ENCODE measurements at regions not wholly inside any gene's neighbourhood (a gene's known extent, or its start where the extent isn't known, plus 50 kb on each side); places are given as distances from the start of the nearest gene placed in this dataset.

DNA sequence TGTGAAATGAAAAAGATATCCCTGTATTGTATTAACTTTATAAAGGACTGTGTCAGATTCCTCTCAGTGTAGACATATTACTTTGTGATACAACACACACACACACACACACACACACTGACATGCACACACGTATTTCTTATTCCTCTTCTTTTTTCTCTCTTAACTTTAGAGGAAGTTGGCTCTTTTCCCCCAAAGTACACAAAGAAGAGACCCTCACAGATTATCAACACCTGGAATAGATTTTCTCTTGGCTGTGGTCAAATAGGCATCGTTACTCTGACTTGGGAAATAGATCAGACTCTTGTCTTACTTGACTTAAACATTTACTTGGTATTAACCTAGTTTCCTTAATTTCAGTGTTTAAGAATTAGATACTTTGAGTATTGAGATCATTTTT lies 792.8 kb downstream of the ADGRL2 start:
- TF ChIP-seq, protein P1, sequence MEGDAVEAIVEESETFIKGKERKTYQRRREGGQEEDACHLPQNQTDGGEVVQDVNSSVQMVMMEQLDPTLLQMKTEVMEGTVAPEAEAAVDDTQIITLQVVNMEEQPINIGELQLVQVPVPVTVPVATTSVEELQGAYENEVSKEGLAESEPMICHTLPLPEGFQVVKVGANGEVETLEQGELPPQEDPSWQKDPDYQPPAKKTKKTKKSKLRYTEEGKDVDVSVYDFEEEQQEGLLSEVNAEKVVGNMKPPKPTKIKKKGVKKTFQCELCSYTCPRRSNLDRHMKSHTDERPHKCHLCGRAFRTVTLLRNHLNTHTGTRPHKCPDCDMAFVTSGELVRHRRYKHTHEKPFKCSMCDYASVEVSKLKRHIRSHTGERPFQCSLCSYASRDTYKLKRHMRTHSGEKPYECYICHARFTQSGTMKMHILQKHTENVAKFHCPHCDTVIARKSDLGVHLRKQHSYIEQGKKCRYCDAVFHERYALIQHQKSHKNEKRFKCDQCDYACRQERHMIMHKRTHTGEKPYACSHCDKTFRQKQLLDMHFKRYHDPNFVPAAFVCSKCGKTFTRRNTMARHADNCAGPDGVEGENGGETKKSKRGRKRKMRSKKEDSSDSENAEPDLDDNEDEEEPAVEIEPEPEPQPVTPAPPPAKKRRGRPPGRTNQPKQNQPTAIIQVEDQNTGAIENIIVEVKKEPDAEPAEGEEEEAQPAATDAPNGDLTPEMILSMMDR (IDR thresholded peaks at IDR 0.05), result no peak
- TF ChIP-seq POLR2A (IDR thresholded peaks at IDR 0.05) (no peak), POLR2AphosphoS5 (IDR thresholded peaks at IDR 0.05) (no peak), EP300 (IDR thresholded peaks at IDR 0.05; ENCODE audit: low read depth) (no peak)
- Histone ChIP-seq H3K27ac (no peak overlapping the region), H3K9me3 (no peaks in the 10 kb centered on the region), H3K4me3 (no peak overlapping the region), H3K27me3 (no peaks in the 10 kb centered on the region), H3K4me1 (no peaks in the 10 kb centered on the region), H3K36me3 (no peaks in the 10 kb centered on the region)
- in situ Hi-C loops (cut with MboI; ENCODE audit: low pct_ligation_motif_present in 1 of 4, low pct_unique_long_range_greater_than_20kb in 1 of 4, low sequenced_read_pairs in 3 of 4) (no loop called here), intact Hi-C loops (cut with DNase I; ENCODE audit: low total_unique reads) (no loop called here)
- DNase-seq, result no peak
- 46 to 52% methylated on average over 2 of the region's 2 CpGs for WGBS, 2 donors (ENCODE audit: low coverage in 1 of 2)

DNA sequence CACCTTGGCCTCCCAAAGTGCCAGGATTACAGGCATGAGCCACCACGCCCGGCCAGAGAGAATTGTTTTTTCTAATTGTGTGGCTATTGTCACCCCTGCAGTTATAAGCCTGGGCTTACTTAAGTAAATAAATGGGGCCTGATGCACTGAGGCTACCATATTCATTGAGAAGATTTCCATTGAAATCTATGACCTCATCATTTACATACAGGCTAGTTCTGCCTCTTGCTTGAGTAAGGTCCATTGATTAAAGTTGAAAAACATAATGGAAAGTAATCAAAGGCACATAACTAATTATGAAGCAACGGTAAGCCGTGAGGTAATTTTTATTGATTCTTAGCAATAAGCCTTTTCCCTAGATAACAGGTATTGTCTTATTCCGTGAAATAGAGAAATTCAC lies 788.9 kb downstream of the ADGRL2 start:
- Histone ChIP-seq H3K9me3 (no peaks in the 10 kb centered on the region), H3K4me1 (no peaks in the 10 kb centered on the region), H3K27me3 (no peaks in the 10 kb centered on the region), H3K4me3 (no peak overlapping the region), H3K36me3 (no peaks in the 10 kb centered on the region), H3K27ac (no peak overlapping the region)
- in situ Hi-C loops (cut with MboI; ENCODE audit: low pct_ligation_motif_present in 1 of 4, low pct_unique_long_range_greater_than_20kb in 1 of 4, low sequenced_read_pairs in 3 of 4) (no loop called here), intact Hi-C loops (cut with DNase I; ENCODE audit: low total_unique reads) (no loop called here)
- WGBS, 2 donors (ENCODE audit: low coverage in 1 of 2), result 87% methylated on average over 5 of the region's 5 CpGs
- no peak for DNase-seq
- TF ChIP-seq EP300 (IDR thresholded peaks at IDR 0.05; ENCODE audit: low read depth) (no peak), POLR2AphosphoS5 (IDR thresholded peaks at IDR 0.05) (no peak), POLR2A (IDR thresholded peaks at IDR 0.05) (no peak)
- TF ChIP-seq, protein P1 (IDR thresholded peaks at IDR 0.05), result no peak

DNA sequence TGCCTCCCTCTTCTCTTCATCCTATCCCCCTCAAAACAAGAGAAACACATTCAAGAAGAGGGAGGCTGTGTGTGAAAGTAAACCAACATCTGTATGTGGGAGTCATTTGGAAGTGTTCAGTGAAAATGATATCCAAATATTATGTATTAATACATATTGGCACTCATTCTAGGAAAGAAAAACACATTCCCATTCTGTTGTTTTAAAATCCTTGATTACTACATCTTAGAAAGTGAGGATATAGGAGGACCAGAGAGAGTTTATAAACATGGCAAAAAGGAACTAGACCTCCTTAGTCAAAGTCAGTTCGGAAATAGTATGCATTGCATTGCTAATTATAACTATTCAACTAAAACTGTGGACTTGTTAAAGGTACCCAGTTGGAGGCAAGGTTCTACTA lies 786.6 kb downstream of the ADGRL2 start:
- no peak overlapping the region for H3K4me3 ChIP-seq
- 71 to 100% methylated on average over 1 of the region's 1 CpG for WGBS, 2 donors (ENCODE audit: low coverage in 1 of 2)
- no peaks in the 10 kb centered on the region for H3K9me3 ChIP-seq
- intact Hi-C loops (cut with DNase I; ENCODE audit: low total_unique reads), result no loop called here
- in situ Hi-C loops (cut with MboI; ENCODE audit: low pct_ligation_motif_present in 1 of 4, low pct_unique_long_range_greater_than_20kb in 1 of 4, low sequenced_read_pairs in 3 of 4), result no loop called here
- TF ChIP-seq EP300 (IDR thresholded peaks at IDR 0.05; ENCODE audit: low read depth) (no peak), POLR2AphosphoS5 (IDR thresholded peaks at IDR 0.05) (no peak), POLR2A (IDR thresholded peaks at IDR 0.05) (no peak)
- TF ChIP-seq, protein P1 (IDR thresholded peaks at IDR 0.05), result no peak
- no peak overlapping the region for H3K27ac ChIP-seq
- H3K36me3 ChIP-seq, result no peaks in the 10 kb centered on the region
- H3K27me3 ChIP-seq, result no peaks in the 10 kb centered on the region
- DNase-seq, result no peak
- H3K4me1 ChIP-seq, result no peaks in the 10 kb centered on the region

DNA sequence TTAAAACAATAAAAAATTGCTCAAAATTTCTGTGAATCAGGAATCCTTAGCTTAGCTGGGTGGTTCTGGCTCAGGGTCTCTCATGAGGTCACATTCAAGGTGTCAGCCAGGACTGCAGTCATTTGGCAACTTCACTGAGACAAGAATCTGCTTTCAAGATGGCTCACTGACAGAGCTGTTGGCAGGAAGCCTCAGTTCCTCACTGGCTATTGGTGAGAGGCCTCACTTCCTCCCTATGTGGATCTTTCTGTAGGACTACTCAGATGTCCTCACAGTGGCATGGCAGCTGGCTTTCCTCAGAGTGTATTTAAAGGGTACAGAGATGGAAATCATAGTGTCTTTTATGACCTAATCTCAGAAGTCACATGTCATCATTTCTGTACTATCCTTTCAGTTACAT lies 785.7 kb downstream of the ADGRL2 start:
- TF ChIP-seq POLR2A (IDR thresholded peaks at IDR 0.05) (no peak), POLR2AphosphoS5 (IDR thresholded peaks at IDR 0.05) (no peak), EP300 (IDR thresholded peaks at IDR 0.05; ENCODE audit: low read depth) (no peak)
- TF ChIP-seq, protein P1 (IDR thresholded peaks at IDR 0.05), result no peak
- Histone ChIP-seq H3K9me3 (no peaks in the 10 kb centered on the region), H3K36me3 (no peaks in the 10 kb centered on the region), H3K4me3 (no peak overlapping the region), H3K27ac (no peak overlapping the region), H3K4me1 (no peaks in the 10 kb centered on the region), H3K27me3 (no peaks in the 10 kb centered on the region)
- DNase-seq, result no peak
- in situ Hi-C loops (cut with MboI; ENCODE audit: low pct_ligation_motif_present in 1 of 4, low pct_unique_long_range_greater_than_20kb in 1 of 4, low sequenced_read_pairs in 3 of 4) (no loop called here), intact Hi-C loops (cut with DNase I; ENCODE audit: low total_unique reads) (no loop called here)
